ENCODE measurements at regions not wholly inside any gene's neighbourhood (a gene's known extent, or its start where the extent isn't known, plus 50 kb on each side); places are given as distances from the start of the nearest gene placed in this dataset.

DNA sequence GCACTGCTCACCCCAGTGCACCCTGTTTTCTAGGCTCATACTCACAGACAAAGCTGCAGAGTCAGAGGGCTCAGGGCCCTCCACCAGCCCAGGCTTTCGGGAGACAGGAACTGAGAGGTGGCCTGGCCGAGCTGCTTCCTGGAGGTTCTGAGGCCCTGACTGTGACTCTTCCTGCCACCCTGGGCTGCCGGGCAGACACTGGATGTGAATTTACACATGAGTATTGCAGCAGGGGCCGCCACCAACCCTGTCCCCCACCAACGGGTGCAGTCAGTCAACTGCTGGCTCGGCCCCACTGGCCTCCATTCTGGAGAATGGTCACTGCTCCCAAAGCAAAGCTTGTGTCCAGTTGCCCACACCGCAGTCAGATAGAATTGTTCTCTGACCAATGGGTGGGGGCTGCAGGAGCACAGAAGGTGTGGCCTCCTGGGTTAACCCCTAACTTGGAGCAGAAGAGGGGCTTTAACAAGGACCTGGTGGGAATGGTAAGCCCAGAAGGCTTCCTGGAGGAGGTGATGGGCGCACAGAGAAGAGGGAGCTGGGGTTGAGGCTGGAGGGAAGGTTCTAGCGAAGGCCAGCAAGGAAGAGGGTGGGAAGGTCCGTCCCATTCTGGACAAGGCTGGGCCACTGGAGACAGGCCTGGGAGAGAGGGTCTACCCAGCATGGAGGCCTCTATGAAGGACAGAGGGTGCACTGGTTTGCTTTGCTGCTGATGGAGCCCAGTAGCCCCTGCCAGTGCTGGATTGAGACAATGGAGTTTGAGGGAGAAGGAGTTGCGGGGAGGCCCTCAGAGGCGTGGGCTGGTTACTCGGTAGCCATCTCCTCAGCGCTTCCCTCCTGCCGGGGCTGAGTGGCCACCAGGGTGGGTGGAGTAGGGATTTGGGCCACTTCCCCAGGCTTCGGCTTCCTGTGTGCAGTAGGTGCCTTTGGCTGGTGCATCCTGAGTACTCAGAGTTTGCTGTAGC, 135.3 kb downstream of the CPZ start:
- H3K4me3 ChIP-seq (ENCODE audit: low read depth, low read length): no peak overlapping the region
- TF ChIP-seq, protein P1, sequence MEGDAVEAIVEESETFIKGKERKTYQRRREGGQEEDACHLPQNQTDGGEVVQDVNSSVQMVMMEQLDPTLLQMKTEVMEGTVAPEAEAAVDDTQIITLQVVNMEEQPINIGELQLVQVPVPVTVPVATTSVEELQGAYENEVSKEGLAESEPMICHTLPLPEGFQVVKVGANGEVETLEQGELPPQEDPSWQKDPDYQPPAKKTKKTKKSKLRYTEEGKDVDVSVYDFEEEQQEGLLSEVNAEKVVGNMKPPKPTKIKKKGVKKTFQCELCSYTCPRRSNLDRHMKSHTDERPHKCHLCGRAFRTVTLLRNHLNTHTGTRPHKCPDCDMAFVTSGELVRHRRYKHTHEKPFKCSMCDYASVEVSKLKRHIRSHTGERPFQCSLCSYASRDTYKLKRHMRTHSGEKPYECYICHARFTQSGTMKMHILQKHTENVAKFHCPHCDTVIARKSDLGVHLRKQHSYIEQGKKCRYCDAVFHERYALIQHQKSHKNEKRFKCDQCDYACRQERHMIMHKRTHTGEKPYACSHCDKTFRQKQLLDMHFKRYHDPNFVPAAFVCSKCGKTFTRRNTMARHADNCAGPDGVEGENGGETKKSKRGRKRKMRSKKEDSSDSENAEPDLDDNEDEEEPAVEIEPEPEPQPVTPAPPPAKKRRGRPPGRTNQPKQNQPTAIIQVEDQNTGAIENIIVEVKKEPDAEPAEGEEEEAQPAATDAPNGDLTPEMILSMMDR (IDR thresholded peaks at IDR 0.05; ENCODE audit: low read depth, low read length): no peak

DNA sequence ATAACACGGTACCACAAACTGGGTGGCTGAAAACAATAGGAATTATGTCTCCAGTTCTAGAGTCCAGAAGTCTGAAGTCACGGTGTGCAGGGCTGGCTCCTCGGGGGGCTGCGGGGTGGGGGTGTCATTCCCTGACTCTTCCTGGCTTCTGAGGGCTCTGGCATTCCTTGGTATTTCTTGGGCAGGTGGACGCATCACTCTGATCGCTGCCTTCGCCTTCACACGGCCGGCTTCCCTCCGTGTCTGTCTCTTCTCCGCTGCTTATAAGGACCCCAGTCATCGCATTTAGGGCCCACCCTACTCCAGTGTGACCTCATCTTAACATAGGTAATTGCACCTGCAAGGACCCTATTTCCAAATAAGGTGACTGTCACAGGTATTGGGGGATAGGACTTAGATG, 134.6 kb downstream of the CPZ start:
- H3K4me3 ChIP-seq (ENCODE audit: low read depth, low read length): no peak overlapping the region
- TF ChIP-seq, protein P1 (IDR thresholded peaks at IDR 0.05; ENCODE audit: low read depth, low read length): no peak

GRCh38 chr4:8726344-8726851, 133.8 kb downstream of the CPZ start:
- H3K4me3 ChIP-seq (ENCODE audit: low read depth, low read length): no peak overlapping the region
- TF ChIP-seq, protein P1 (IDR thresholded peaks at IDR 0.05; ENCODE audit: low read depth, low read length): no peak

DNA sequence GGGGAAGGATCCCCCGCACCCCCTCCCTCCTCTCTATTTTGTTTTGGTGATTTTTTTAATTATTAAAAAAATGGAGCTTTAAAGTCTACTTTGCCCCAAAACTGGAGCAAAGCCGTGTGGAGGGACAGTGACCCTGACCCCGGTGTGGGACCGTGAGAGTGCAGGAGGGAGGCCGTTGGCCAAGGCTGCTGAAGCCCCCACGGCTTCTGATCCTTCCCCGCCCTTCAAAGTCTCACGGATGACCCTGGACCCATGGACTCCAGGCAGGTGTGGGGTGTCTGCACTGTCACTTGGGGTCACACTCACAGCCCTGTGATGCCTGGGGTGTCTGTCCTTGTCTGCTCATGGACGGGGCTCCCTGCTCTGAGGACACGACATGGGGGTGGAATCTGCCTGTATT, 133.3 kb downstream of the CPZ start:
- no peak overlapping the region for H3K4me3 ChIP-seq (ENCODE audit: low read depth, low read length)

GRCh38 chr4:8725071-8725841, 132.7 kb downstream of the CPZ start:
- TF ChIP-seq, protein P1 (IDR thresholded peaks at IDR 0.05; ENCODE audit: low read depth, low read length): no peak
- H3K4me3 ChIP-seq (ENCODE audit: low read depth, low read length): no peak overlapping the region

More for the DNA sequence above, 133.3 kb downstream of the CPZ start:
- TF ChIP-seq, protein P1 (IDR thresholded peaks at IDR 0.05; ENCODE audit: low read depth, low read length): no peak

DNA sequence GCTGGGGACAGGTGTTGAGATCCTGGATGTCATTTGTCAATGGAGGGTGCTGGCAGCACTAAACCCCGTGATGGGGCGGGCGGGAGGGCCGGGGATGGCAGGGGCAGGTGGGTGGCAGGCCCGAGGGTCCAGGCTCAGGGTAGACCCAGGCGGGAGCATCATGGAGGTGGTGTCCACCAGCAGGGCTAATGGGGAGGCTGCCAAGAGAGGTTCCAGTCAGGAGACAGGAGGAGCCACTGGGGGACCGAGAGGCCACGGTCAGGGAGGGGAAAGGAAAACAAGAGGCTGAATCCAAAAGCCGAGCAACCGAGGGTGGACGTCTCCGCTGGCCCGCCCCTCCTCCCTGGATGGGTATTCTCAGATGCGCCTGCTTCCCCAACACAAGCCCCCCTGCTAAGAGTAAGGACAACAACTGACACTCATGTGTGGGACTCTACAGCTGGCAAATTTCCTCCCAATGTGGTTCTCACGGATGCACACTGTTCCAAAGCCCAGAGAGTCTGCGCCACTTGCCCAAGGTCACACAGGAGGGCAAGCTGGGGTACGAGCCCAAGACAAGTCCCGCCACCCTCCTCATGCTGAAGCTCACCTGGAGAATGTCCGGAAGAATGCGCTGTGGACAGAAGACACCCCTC, 132.0 kb downstream of the CPZ start:
- TF ChIP-seq, protein P1 (IDR thresholded peaks at IDR 0.05; ENCODE audit: low read depth, low read length): no peak
- H3K4me3 ChIP-seq (ENCODE audit: low read depth, low read length): no peak overlapping the region

Data from WI38 (cell line).